Adrenal gland (tissue), 9 donors: ENCODE measurements at regions not wholly inside any gene's neighbourhood (a gene's known extent, or its start where the extent isn't known, plus 50 kb on each side); places are given as distances from the start of the nearest gene placed in this dataset.

Source experiments
- DNase-seq, 7 donors: peaks; one replicate each; pipeline ENCODE4 v3.0.0-alpha.2; 2019 to 2020
- H3K27ac ChIP-seq, 5 donors: fragments of 200-600 bp; sonication (generic) in 4 of 5; 1 replicate in 3 of 5; 2 replicates in 2 of 5; pipeline versions ENCODE4 v1.5.1 to v1.8.0; 2016 to 2020; ENCODE audit warnings: mild to moderate bottlenecking in 1 of 5
- H3K27me3 ChIP-seq: fragments of 200-600 bp; 2 replicates; pipeline ENCODE4 v1.8.0; 2021
- H3K36me3 ChIP-seq, 2 donors: fragments of 200-600 bp; replicated peaks in 1 of 2; 1 replicate in 1 of 2; 2 replicates in 1 of 2; pipeline versions ENCODE4 v1.5.1 to v1.8.0; 2018 to 2022
- H3K4me1 ChIP-seq, 2 donors: fragments of 200-600 bp; replicated peaks in 1 of 2; 1 replicate in 1 of 2; 2 replicates in 1 of 2; pipeline versions ENCODE4 v1.5.1 to v1.8.0; 2018 to 2021
- H3K4me3 ChIP-seq, 4 donors: fragments of 200-600 bp; sonication (generic) in 3 of 4; one replicate each; pipeline ENCODE4 v1.5.1; 2016 to 2018
- H3K9me3 ChIP-seq, 3 donors: fragments of 200-600 bp; sonication (generic) in 1 of 3; replicated peaks in 1 of 3; 1 replicate in 2 of 3; 2 replicates in 1 of 3; pipeline versions ENCODE4 v1.5.1 to v1.8.0; 2016 to 2021
- CTCF ChIP-seq, 6 experiments: fragments of 450-650 bp in 4 of 6; fragments of 200-600 bp in 2 of 6; sonication (generic) in 1 of 6; IDR thresholded peaks; 1 replicate in 5 of 6; 2 replicates in 1 of 6; pipeline versions ENCODE4 v1.5.1 to v1.8.0; 2016 to 2021; ENCODE audit warnings: antibody characterized with exemption in 6 of 6, mild to moderate bottlenecking in 2 of 6, moderate library complexity in 1 of 6
- POLR2A ChIP-seq, 2 donors: fragments of 450-650 bp; IDR thresholded peaks; one replicate each; pipeline ENCODE4 v1.6.1; 2017; ENCODE audit warnings: antibody characterized with exemption in 2 of 2, mild to moderate bottlenecking in 2 of 2, moderate library complexity in 1 of 2
- WGBS, 4 donors: extraction: QIAGEN DNeasy Blood & Tissue Kit in 2 of 4; methylation state at CpG; one replicate each; pipeline versions ENCODE4 v1.1.5 to v1.1.7; 2013 to 2017; 5-methylcytosine and 5-hydroxymethylcytosine counted together
- intact Hi-C, 2 donors: fragments of 100-400 bp; cut with DNase I; formaldehyde crosslinking; loops; one replicate each; pipeline versions ENCODE4 v1.14.1 to v1.15.0; 2022 to 2023
- donor health status: healthy with polysubstance abuse.
- donor health status: Bipolar disorder and iron deficiency.
- donor health status: DM: yes; HTN: yes; CAD: no.
- donor health status: DM: no; HTN: no; CAD: no.
- donor health status: DM: no; HTN: no; CAD: no.

GRCh38 chr1:58939666-58940370, 156.0 kb upstream of the JUN start:
- WGBS, 4 donors: 74 to 83% (median 80%) methylated on average over 6 of the region's 6 CpGs
- DNase-seq: no peak
- no peak overlapping the region for H3K4me3 ChIP-seq
- no peaks in the 10 kb centered on the region for H3K27me3 ChIP-seq
- no peaks in the 10 kb centered on the region for H3K36me3 ChIP-seq
- no peak overlapping the region for H3K27ac ChIP-seq
- H3K4me1 ChIP-seq: no peaks in the 10 kb centered on the region
- H3K9me3 ChIP-seq: no peaks in the 10 kb centered on the region
- intact Hi-C loops: no loop called here
- no peak for TF ChIP-seq POLR2A (IDR thresholded peaks at IDR 0.05)
- TF ChIP-seq CTCF (IDR thresholded peaks at IDR 0.05): no peak

- Histone ChIP-seq H3K27me3 (no peaks in the 10 kb centered on the region), H3K4me1 (no peaks in the 10 kb centered on the region), H3K27ac (no peak overlapping the region), H3K9me3 (no peaks in the 10 kb centered on the region), H3K36me3 (no peaks in the 10 kb centered on the region), H3K4me3 (no peak overlapping the region)
- TF ChIP-seq POLR2A (IDR thresholded peaks at IDR 0.05): no peak
- intact Hi-C loops: no loop called here
- 60 to 89% (median 64%) methylated on average over 4 of the region's 4 CpGs for WGBS, 4 donors
- no peak for DNase-seq
Measured at GRCh38 chr1:58941471-58942289, 157.8 kb upstream of the JUN start.

GRCh38 chr1:58942759-58943191, 158.9 kb upstream of the JUN start:
- no peaks in the 10 kb centered on the region for H3K9me3 ChIP-seq
- H3K36me3 ChIP-seq: no peaks in the 10 kb centered on the region
- intact Hi-C loops: no loop called here
- DNase-seq: no peak
- H3K4me3 ChIP-seq: no peak overlapping the region
- H3K27ac ChIP-seq: no peak overlapping the region
- H3K27me3 ChIP-seq: no peaks in the 10 kb centered on the region
- 76 to 86% (median 80%) methylated on average over 5 of the region's 5 CpGs for WGBS, 4 donors
- H3K4me1 ChIP-seq: no peaks in the 10 kb centered on the region
- TF ChIP-seq CTCF (IDR thresholded peaks at IDR 0.05): no peak
- TF ChIP-seq POLR2A (IDR thresholded peaks at IDR 0.05): no peak

- no peak for DNase-seq
- H3K27ac ChIP-seq: no peak overlapping the region
- WGBS, 4 donors: 89 to 95% (median 94%) methylated on average over 4 of the region's 4 CpGs
- no peaks in the 10 kb centered on the region for H3K4me1 ChIP-seq
- H3K27me3 ChIP-seq: no peaks in the 10 kb centered on the region
- H3K9me3 ChIP-seq: no peaks in the 10 kb centered on the region
- intact Hi-C loops: no loop called here
- TF ChIP-seq CTCF (IDR thresholded peaks at IDR 0.05) (no peak), POLR2A (IDR thresholded peaks at IDR 0.05) (no peak)
- H3K4me3 ChIP-seq: no peak overlapping the region
- H3K36me3 ChIP-seq: no peaks in the 10 kb centered on the region
Measured at GRCh38 chr1:58943776-58944175, 159.9 kb upstream of the JUN start.
